Upper lobe of right lung (tissue), 1 donor: ENCODE measurements at regions not wholly inside any gene's neighbourhood (a gene's known extent, or its start where the extent isn't known, plus 50 kb on each side); places are given as distances from the start of the nearest gene placed in this dataset.

ENCODE experiments used
- ATAC-seq: fragments of 200-7000 bp; cut with Tn5 transposase; one replicate; pipeline ENCODE4 v1.9.1; 2020; ENCODE audit warnings: mild to moderate bottlenecking, moderate library complexity
- DNase-seq: peaks from one replicate; pipeline ENCODE4 v3.0.0-alpha.2; 2020
- H3K27ac ChIP-seq: fragments of 200-600 bp; one replicate; pipeline ENCODE4 v1.8.0; 2022
- H3K27me3 ChIP-seq: fragments of 200-600 bp; one replicate; pipeline ENCODE4 v1.8.0; 2022; ENCODE audit warnings: mild to moderate bottlenecking
- H3K36me3 ChIP-seq: fragments of 200-600 bp; one replicate; pipeline ENCODE4 v1.8.0; 2022
- H3K4me1 ChIP-seq: fragments of 200-600 bp; one replicate; pipeline ENCODE4 v1.8.0; 2022
- H3K4me3 ChIP-seq: fragments of 200-600 bp; one replicate; pipeline ENCODE4 v1.8.0; 2022; ENCODE audit warnings: mild to moderate bottlenecking
- H3K9me3 ChIP-seq: fragments of 200-600 bp; one replicate; pipeline ENCODE4 v1.8.0; 2022
- CTCF ChIP-seq: fragments of 200-600 bp; IDR thresholded peaks from one replicate; pipeline ENCODE4 v1.8.0; 2022; ENCODE audit warnings: antibody characterized with exemption
- intact Hi-C: fragments of 100-400 bp; cut with DNase I; formaldehyde crosslinking; loops from one replicate; pipeline ENCODE4 v1.11.0; 2022
- donor health status: DM: no; HTN: yes; CAD: no; lungs with severe emphysema.

GRCh38 chr10:130627346-130628045, 491.3 kb downstream of the GLRX3 start:
- no peak overlapping the region for H3K4me3 ChIP-seq
- no peak for DNase-seq
- TF ChIP-seq CTCF, result no peak
- ATAC-seq, result no peak
- H3K27ac ChIP-seq, result no peak overlapping the region
- H3K4me1 ChIP-seq, result no peaks in the 10 kb centered on the region
- no peaks in the 10 kb centered on the region for H3K9me3 ChIP-seq
- H3K27me3 ChIP-seq, result no peaks in the 10 kb centered on the region
- intact Hi-C loops, result no loop called here
- H3K36me3 ChIP-seq, result no peaks in the 10 kb centered on the region

GRCh38 chr10:130630135-130630534, 493.9 kb downstream of the GLRX3 start:
- DNase-seq (no peak), ATAC-seq (no peak)
- no peaks in the 10 kb centered on the region for H3K36me3 ChIP-seq
- H3K4me1 ChIP-seq, result no peaks in the 10 kb centered on the region
- peaks cover under 1% of the 10 kb centered on the region for H3K27me3 ChIP-seq
- no peaks in the 10 kb centered on the region for H3K9me3 ChIP-seq
- intact Hi-C loops, result no loop called here
- no peak for TF ChIP-seq CTCF
- no peak overlapping the region for H3K4me3 ChIP-seq
- H3K27ac ChIP-seq, result no peak overlapping the region

- intact Hi-C loops, result no loop called here
- DNase-seq (no peak), ATAC-seq (peak; percentile 79)
These were observed 495.2 kb downstream of the GLRX3 start for GRCh38 chr10:130631142-130632096.

GRCh38 chr10:130634816-130635215, 498.6 kb downstream of the GLRX3 start:
- Histone ChIP-seq H3K9me3 (no peaks in the 10 kb centered on the region), H3K27me3 (peaks cover 4% of the 10 kb centered on the region), H3K27ac (no peak overlapping the region), H3K36me3 (no peaks in the 10 kb centered on the region), H3K4me3 (no peak overlapping the region), H3K4me1 (no peaks in the 10 kb centered on the region)
- intact Hi-C loops, result no loop called here
- ATAC-seq (no peak), DNase-seq (no peak)
- no peak for TF ChIP-seq CTCF

More at GRCh38 chr10:130631142-130632096, 495.2 kb downstream of the GLRX3 start:
- no peak overlapping the region for H3K27ac ChIP-seq
- no peaks in the 10 kb centered on the region for H3K4me1 ChIP-seq
- no peak for TF ChIP-seq CTCF
- H3K36me3 ChIP-seq, result no peaks in the 10 kb centered on the region
- no peak overlapping the region for H3K4me3 ChIP-seq
- H3K9me3 ChIP-seq, result no peaks in the 10 kb centered on the region
- H3K27me3 ChIP-seq, result peaks cover 4% of the 10 kb centered on the region

GRCh38 chr10:130635528-130635927, 499.3 kb downstream of the GLRX3 start:
- peaks cover 4% of the 10 kb centered on the region for H3K27me3 ChIP-seq

More at GRCh38 chr10:130635528-130635927, 499.3 kb downstream of the GLRX3 start:
- TF ChIP-seq CTCF, result no peak
- ATAC-seq (no peak), DNase-seq (no peak)
- H3K4me3 ChIP-seq, result no peak overlapping the region
- H3K36me3 ChIP-seq, result no peaks in the 10 kb centered on the region
- H3K9me3 ChIP-seq, result no peaks in the 10 kb centered on the region
- H3K27ac ChIP-seq, result no peak overlapping the region
- H3K4me1 ChIP-seq, result no peaks in the 10 kb centered on the region
- intact Hi-C loops, result no loop called here
